ENCODE measurements at regions not wholly inside any gene's neighbourhood (a gene's known extent, or its start where the extent isn't known, plus 50 kb on each side); places are given as distances from the start of the nearest gene placed in this dataset.

DNA sequence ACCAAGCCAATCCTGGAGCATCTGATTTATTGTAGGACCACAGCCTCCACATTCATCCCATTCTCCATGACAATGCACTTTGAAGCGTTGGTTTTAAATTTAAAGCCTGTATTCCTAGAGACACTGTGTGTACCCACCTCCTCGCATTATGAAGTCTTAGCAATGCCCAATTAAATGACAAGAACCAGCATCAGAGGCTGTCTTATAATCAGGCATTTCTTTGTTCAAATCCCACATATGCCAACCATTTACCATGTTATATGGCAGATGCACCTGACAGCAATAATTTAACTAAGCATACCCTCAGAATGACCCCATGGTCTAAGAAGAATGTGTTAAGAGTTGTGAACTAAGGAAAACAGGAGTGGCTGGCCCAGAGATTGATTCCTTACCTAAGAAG, 188.2 kb downstream of the IPMK start:
- CTCF ChIA-PET = no interaction called here
- TF ChIP-seq CTCF (IDR thresholded peaks at IDR 0.05; ENCODE audit: insufficient read depth, low read length, missing control alignments) = no peak
- no peak overlapping the region for H3K4me3 ChIP-seq (ENCODE audit: low read depth, low read length)
- POLR2A ChIA-PET = no interaction called here
- DNase-seq (ENCODE audit: low read depth, low spot score) = no peak

GRCh38 chr10:58072634-58073033, 195.1 kb downstream of the IPMK start:
- H3K4me3 ChIP-seq (ENCODE audit: low read depth, low read length) = no peak overlapping the region
- CTCF ChIA-PET = no interaction called here
- no peak for DNase-seq (ENCODE audit: low read depth, low spot score)
- TF ChIP-seq CTCF (IDR thresholded peaks at IDR 0.05; ENCODE audit: insufficient read depth, low read length, missing control alignments) = no peak
- POLR2A ChIA-PET = no interaction called here

DNA sequence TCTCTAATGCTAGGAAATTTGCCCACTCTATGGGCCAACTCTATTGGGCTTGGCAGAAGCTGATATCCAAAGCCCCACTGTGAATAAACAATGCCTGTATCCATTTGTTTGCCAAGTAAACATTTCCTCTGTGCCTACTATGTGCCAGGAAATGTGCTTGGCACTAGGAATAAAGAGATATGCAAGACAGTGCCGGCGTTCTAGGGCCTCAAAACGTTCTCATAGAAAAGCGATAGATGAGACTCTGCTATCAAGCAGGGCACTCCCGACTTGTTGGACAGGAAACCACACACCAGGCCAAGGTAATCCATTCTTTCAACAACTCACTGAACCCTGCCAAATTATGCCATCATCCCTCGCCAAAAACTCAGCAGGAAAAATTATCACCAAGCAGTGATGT, 196.7 kb downstream of the IPMK start:
- CTCF ChIA-PET = interaction anchor here (0.9 to 1.5 kb wide), 2 partner anchors 413 to 490 kb away, joined by 3 to 4 read pairs; no protein-coding TSS in a partner anchor
- no peak for DNase-seq (ENCODE audit: low read depth, low spot score)
- H3K4me3 ChIP-seq (ENCODE audit: low read depth, low read length) = no peak overlapping the region
- POLR2A ChIA-PET = no interaction called here
- TF ChIP-seq CTCF (IDR thresholded peaks at IDR 0.05; ENCODE audit: insufficient read depth, low read length, missing control alignments) = no peak

- no peak for TF ChIP-seq CTCF (IDR thresholded peaks at IDR 0.05; ENCODE audit: insufficient read depth, low read length, missing control alignments)
- CTCF ChIA-PET = interaction anchor here (1.3 to 5.1 kb wide), 2 partner anchors 352 to 729 kb away, joined by 3 to 53 read pairs; no protein-coding TSS in a partner anchor
- DNase-seq (ENCODE audit: low read depth, low spot score) = no peak
- no peak overlapping the region for H3K4me3 ChIP-seq (ENCODE audit: low read depth, low read length)
- POLR2A ChIA-PET = no interaction called here
Observed at GRCh38 chr10:58068809-58069208, 198.9 kb downstream of the IPMK start.

DNA sequence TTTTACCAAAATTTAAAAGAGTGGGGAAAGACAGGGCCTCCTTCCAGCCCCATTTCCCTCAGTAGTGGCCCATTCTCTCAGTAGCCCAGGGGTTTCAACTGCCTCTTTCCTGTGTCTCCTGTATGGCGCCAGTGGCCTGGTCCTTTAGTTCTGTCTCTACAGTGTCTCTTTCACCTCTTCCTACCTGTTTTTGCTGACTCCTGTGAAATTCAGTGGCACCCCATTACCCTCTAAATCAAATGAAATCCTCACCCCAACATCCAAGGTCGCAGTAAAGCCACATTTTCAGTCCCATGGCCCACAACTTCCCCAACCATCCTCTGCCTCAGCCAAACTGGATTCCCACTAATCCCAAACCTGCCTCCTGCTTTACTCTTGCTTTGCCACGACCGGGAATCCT, 200.7 kb downstream of the IPMK start:
- no peak overlapping the region for H3K4me3 ChIP-seq (ENCODE audit: low read depth, low read length)
- no peak for TF ChIP-seq CTCF (IDR thresholded peaks at IDR 0.05; ENCODE audit: insufficient read depth, low read length, missing control alignments)
- ChIA-PET POLR2A (no interaction called here), CTCF (interaction anchor here (5.1 kb wide), 1 partner anchor 727 kb away, joined by 53 read pairs; no protein-coding TSS in a partner anchor)
- DNase-seq (ENCODE audit: low read depth, low spot score) = no peak

GRCh38 chr10:58066126-58066525, 201.6 kb downstream of the IPMK start:
- no peak for DNase-seq (ENCODE audit: low read depth, low spot score)
- CTCF ChIA-PET = interaction anchor here (1.1 to 5.1 kb wide), 8 partner anchors 87 to 726 kb away, joined by 3 to 53 read pairs (median 4); no protein-coding TSS in a partner anchor
- no peak overlapping the region for H3K4me3 ChIP-seq (ENCODE audit: low read depth, low read length)
- TF ChIP-seq CTCF (IDR thresholded peaks at IDR 0.05; ENCODE audit: insufficient read depth, low read length, missing control alignments) = no peak
- POLR2A ChIA-PET = no interaction called here
